K562 (cell line): ENCODE measurements at regions not wholly inside any gene's neighbourhood (a gene's known extent, or its start where the extent isn't known, plus 50 kb on each side); places are given as distances from the start of the nearest gene placed in this dataset.

Experiments
- ATAC-seq: fragments of 200-7000 bp; cut with Tn5 transposase; 3 replicates; pipeline ENCODE4 v1.9.1; 2020; ENCODE audit warnings: moderate library complexity
- BruUV-seq: library from RNA; stranded (reverse); fragments of 400-500 nt; replicated peaks from 2 replicates; lab custom pipeline; 2021; lab: Mats Ljungman, UMichigan
- CTCF ChIA-PET: fragments of 300-600 bp; formaldehyde crosslinking; extraction: SDS; loops from one replicate; lab custom pipeline; 2021; ENCODE audit warnings: low intra/inter-chr PET ratio; lab: Yijun Ruan, JAX
- POLR2A ChIA-PET: fragments of 300-600, 350-650 bp; sonication (Branson Sonifier 250); formaldehyde crosslinking; extraction: SDS; loops from one replicate; lab custom pipeline; 2021; ENCODE audit warnings: antibody characterized with exemption, inconsistent platforms; lab: Yijun Ruan, JAX
- DNase-seq, 4 experiments: peaks; one replicate each; pipeline versions ENCODE4 v3.0.0 to v3.0.0-alpha.2; 2011 to 2018; ENCODE audit warnings: low spot score in 3 of 4, mixed read lengths in 3 of 4; ENCODE audit errors: extremely low read depth in 1 of 4
- FAIRE-seq: peaks from 2 replicates; lab custom pipeline; 2011; peaks lifted over from hg19 to GRCh38; lab: Jason Lieb, UNC
- H2AFZ ChIP-seq: 2 replicates; pipeline ENCODE4 v1.6.0; 2011; ENCODE audit warnings: low read depth, low read length, control low read depth, inconsistent platforms
- H3K27ac ChIP-seq: fragments of 200-600 bp; 3 replicates; pipeline ENCODE4 v1.8.0; 2011; ENCODE audit warnings: low read depth, mild to moderate bottlenecking, control low read depth, inconsistent platforms, low read length, moderate library complexity, mixed read lengths; ENCODE audit errors: extremely low read depth
- H3K27me3 ChIP-seq, 2 experiments: fragments of 300-600 bp in 1 of 2; 2 replicates in 1 of 2; 3 replicates in 1 of 2; pipeline versions ENCODE4 v1.6.0 to v1.8.0; 2011; ENCODE audit warnings: inconsistent platforms in 2 of 2, low read length in 2 of 2, mild to moderate bottlenecking in 1 of 2, mixed read lengths in 1 of 2, moderate library complexity in 1 of 2; ENCODE audit not compliant: control insufficient read depth in 2 of 2, insufficient read depth in 2 of 2
- H3K36me3 ChIP-seq: fragments of 300-600 bp; 3 replicates; pipeline ENCODE4 v1.8.0; 2011; ENCODE audit warnings: mild to moderate bottlenecking, low read length, inconsistent platforms; ENCODE audit not compliant: control insufficient read depth, insufficient read depth
- H3K4me1 ChIP-seq, 2 experiments: fragments of 200-600 bp in 1 of 2; replicated peaks in 1 of 2; 2 replicates in 1 of 2; 3 replicates in 1 of 2; pipeline versions ENCODE4 v1.5.1 to v1.8.0; 2011; ENCODE audit warnings: inconsistent platforms in 2 of 2, low read length in 2 of 2, mild to moderate bottlenecking in 1 of 2, mixed read lengths in 1 of 2, moderate library complexity in 1 of 2; ENCODE audit not compliant: control insufficient read depth in 2 of 2, insufficient read depth in 2 of 2
- H3K4me2 ChIP-seq: 2 replicates; pipeline ENCODE4 v1.6.1; 2011; ENCODE audit warnings: low read length, control low read depth, inconsistent platforms, mixed read lengths; ENCODE audit not compliant: insufficient read depth
- H3K4me3 ChIP-seq: fragments of 200-600 bp; sonication (generic), shearing (Covaris generic); 2 replicates; pipeline ENCODE4 v1.5.1; 2016; ENCODE audit warnings: control low read depth, inconsistent platforms
- H3K79me2 ChIP-seq: fragments of 200-600 bp; 3 replicates; pipeline ENCODE4 v1.8.0; 2011; ENCODE audit warnings: low read length, inconsistent platforms; ENCODE audit not compliant: control insufficient read depth, insufficient read depth
- H3K9ac ChIP-seq, 2 experiments: 2 replicates each; pipeline versions ENCODE4 v1.6.0 to v1.6.1; 2011; ENCODE audit warnings: low read depth in 2 of 2, low read length in 2 of 2, control low read depth in 1 of 2, inconsistent platforms in 1 of 2, mild to moderate bottlenecking in 1 of 2, mixed read lengths in 1 of 2; ENCODE audit not compliant: insufficient read depth in 1 of 2
- H3K9me1 ChIP-seq: one replicate; pipeline ENCODE4 v1.6.0; 2011; ENCODE audit warnings: inconsistent platforms, mild to moderate bottlenecking, low read length, moderate library complexity; ENCODE audit not compliant: control insufficient read depth, insufficient read depth
- H3K9me3 ChIP-seq: replicated peaks from 2 replicates; pipeline ENCODE4 v1.5.1; 2011; ENCODE audit warnings: low read depth, low read length, inconsistent platforms; ENCODE audit not compliant: control insufficient read depth, insufficient read depth
- H4K20me1 ChIP-seq: replicated peaks from 2 replicates; pipeline ENCODE4 v1.6.1; 2011; ENCODE audit warnings: low read length, inconsistent platforms, mixed read lengths; ENCODE audit not compliant: control insufficient read depth, insufficient read depth
- ATF1 ChIP-seq, 2 experiments: fragments of 450-650 bp in 1 of 2; IDR thresholded peaks; 2 replicates each; pipeline ENCODE4 v1.6.1; 2016; ENCODE audit warnings: missing compliant biosample characterization in 1 of 2, missing genetic modification characterization in 1 of 2
- CREM ChIP-seq: IDR thresholded peaks from 2 replicates; pipeline ENCODE4 v1.6.1; 2014; ENCODE audit warnings: antibody characterized with exemption, low read depth
- E2F3 ChIP-seq: fragments of 250-450 bp; sonication (Bioruptor Pico); IDR thresholded peaks from 2 replicates; pipeline ENCODE4 v1.4.0; 2020; ENCODE audit warnings: mild to moderate bottlenecking
- KDM1A ChIP-seq, 2 experiments: fragments of 450-650 bp; IDR thresholded peaks; 2 replicates each; pipeline ENCODE4 v1.6.1; 2016; ENCODE audit warnings: mild to moderate bottlenecking in 2 of 2
- MAFK ChIP-seq: IDR thresholded peaks from 2 replicates; pipeline ENCODE4 v1.6.1; 2011; ENCODE audit warnings: low read length, improper control_type of control experiment
- MCM7 ChIP-seq, 2 experiments: fragments of 450-650 bp; IDR thresholded peaks; 2 replicates each; pipeline ENCODE4 v1.6.1; 2016 to 2018
- MEIS2 ChIP-seq: fragments of 450-650 bp; IDR thresholded peaks from 2 replicates; pipeline ENCODE4 v1.6.1; 2014; ENCODE audit warnings: mild to moderate bottlenecking; ENCODE audit not compliant: partially characterized antibody
- MTA1 ChIP-seq: fragments of 450-650 bp; IDR thresholded peaks from 2 replicates; pipeline ENCODE4 v1.6.1; 2017; ENCODE audit warnings: borderline replicate concordance
- NFYB ChIP-seq: IDR thresholded peaks from 2 replicates; pipeline ENCODE4 v1.6.1; 2011; ENCODE audit warnings: mild to moderate bottlenecking, moderate library complexity; ENCODE audit not compliant: insufficient read length; ENCODE audit errors: extremely low read depth
- SPI1 ChIP-seq: IDR thresholded peaks from 2 replicates; pipeline ENCODE4 v1.6.1; 2011; ENCODE audit warnings: low read depth, low read length, control low read depth, borderline replicate concordance
- ZBTB8A ChIP-seq: fragments of 450-650 bp; IDR thresholded peaks from 2 replicates; pipeline ENCODE4 v1.6.1; 2018; ENCODE audit warnings: mild to moderate bottlenecking, moderate library complexity; ENCODE audit not compliant: partially characterized antibody
- ZNF217 ChIP-seq: sonication (generic); formaldehyde crosslinking; IDR thresholded peaks from 2 replicates; pipeline ENCODE4 v1.8.0; 2022; ENCODE audit warnings: mild to moderate bottlenecking, missing genetic modification reagents
- ZNF354B ChIP-seq: fragments of 250-450 bp; sonication (Bioruptor Pico); IDR thresholded peaks from 2 replicates; pipeline ENCODE4 v1.4.0; 2020
- ZNF75A ChIP-seq: fragments of 450-650 bp; formaldehyde crosslinking; IDR thresholded peaks from 2 replicates; pipeline ENCODE4 v1.4.0; 2020; ENCODE audit warnings: mild to moderate bottlenecking
- WGBS: fragments of 100-300 bp; shearing (Covaris generic); methylation state at CpG from one replicate; pipeline ENCODE4 v1.1.6; 2016; ENCODE audit warnings: low coverage, mixed read lengths; ENCODE audit not compliant: insufficient coverage; ENCODE audit errors: missing lambda C conversion rate; 5-methylcytosine and 5-hydroxymethylcytosine counted together
- in situ Hi-C: fragments of 300-500 bp; cut with MboI; formaldehyde crosslinking; loops from 4 replicates; pipeline ENCODE4 v1.15.0; 2018; ENCODE audit warnings: inconsistent platforms, mixed read lengths
- intact Hi-C: fragments of 100-400 bp; cut with micrococcal nuclease; formaldehyde crosslinking; loops from 2 replicates; pipeline ENCODE4 v1.14.2; 2022
- TF ChIP-seq, protein P1 (sequence below): fragments of 450-650 bp; IDR thresholded peaks from 2 replicates; pipeline ENCODE4 v1.7.0; 2016; ENCODE audit warnings: borderline replicate concordance
- TF ChIP-seq, protein P2 (sequence below): fragments of 250-450 bp; sonication (Bioruptor Pico); IDR thresholded peaks from 2 replicates; pipeline ENCODE4 v1.4.0; 2020

DNA sequence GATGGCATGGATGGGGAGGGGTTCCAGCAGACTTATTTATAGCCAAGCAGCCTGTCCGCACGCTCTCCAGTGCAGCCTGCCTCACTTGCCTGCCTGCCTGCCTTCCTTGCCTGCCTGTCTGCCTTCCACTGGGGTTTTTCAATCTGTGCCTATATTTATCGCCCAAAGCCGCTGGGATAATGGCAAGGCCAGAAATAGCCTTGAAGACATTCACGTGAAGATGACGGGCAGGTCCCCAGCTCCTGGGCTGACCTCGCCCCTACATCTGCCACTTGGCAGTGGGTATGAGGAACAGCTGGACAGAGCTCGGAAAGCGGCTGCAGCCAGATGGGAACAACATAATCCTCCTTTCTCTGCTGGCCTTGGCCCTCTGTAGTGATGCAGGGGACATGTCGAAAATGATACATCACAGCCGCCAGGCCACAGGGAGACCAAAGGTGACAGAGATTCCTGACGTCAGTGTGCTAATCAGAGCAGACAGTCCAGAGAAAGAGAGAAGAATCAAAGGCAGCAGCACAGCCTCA is 53.3 kb downstream of the PITPNM2 start:
- H3K27ac ChIP-seq, result no peak overlapping the region
- no peak overlapping the region for H3K4me3 ChIP-seq
- H3K79me2 ChIP-seq, result no peaks in the 10 kb centered on the region
- ATAC-seq, result no peak
- H2AFZ ChIP-seq, result no peak overlapping the region
- H3K27me3 ChIP-seq, result no peaks in the 10 kb centered on the region
- POLR2A ChIA-PET, result interaction anchor here (0.6 kb wide), 1 partner anchor 533 kb away, joined by 5 read pairs; no protein-coding TSS in a partner anchor
- H3K4me2 ChIP-seq, result no peak overlapping the region
- no peaks in the 10 kb centered on the region for H3K9me3 ChIP-seq
- intact Hi-C loops, result no loop called here
- H3K9me1 ChIP-seq, result no peaks in the 10 kb centered on the region
- TF ChIP-seq SPI1 (no peak), ZNF217 (CRISPR knock-in tag) (no peak), ZNF354B (CRISPR knock-in tag) (no peak), CREM (peak; percentile 51), ZNF75A (no peak), KDM1A (IDR thresholded peaks at IDR 0.05) (peak; percentile 62 to 66; a peak in 3 of 4 replicates), E2F3 (no peak), MEIS2 (peak; percentile 25), MCM7 (IDR thresholded peaks at IDR 0.05) (no peak), MTA1 (no peak), ATF1 (CRISPR knock-in tag; IDR thresholded peaks at IDR 0.05) (no peak), ATF1 (tag; IDR thresholded peaks at IDR 0.05) (0 out of 2 replicates have a peak, but pooled peaks have one; percentile 15), NFYB (no peak), ZBTB8A (no peak), MAFK (no peak)
- TF ChIP-seq, protein P1, sequence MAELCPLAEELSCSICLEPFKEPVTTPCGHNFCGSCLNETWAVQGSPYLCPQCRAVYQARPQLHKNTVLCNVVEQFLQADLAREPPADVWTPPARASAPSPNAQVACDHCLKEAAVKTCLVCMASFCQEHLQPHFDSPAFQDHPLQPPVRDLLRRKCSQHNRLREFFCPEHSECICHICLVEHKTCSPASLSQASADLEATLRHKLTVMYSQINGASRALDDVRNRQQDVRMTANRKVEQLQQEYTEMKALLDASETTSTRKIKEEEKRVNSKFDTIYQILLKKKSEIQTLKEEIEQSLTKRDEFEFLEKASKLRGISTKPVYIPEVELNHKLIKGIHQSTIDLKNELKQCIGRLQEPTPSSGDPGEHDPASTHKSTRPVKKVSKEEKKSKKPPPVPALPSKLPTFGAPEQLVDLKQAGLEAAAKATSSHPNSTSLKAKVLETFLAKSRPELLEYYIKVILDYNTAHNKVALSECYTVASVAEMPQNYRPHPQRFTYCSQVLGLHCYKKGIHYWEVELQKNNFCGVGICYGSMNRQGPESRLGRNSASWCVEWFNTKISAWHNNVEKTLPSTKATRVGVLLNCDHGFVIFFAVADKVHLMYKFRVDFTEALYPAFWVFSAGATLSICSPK, result no peak
- TF ChIP-seq, protein P2, sequence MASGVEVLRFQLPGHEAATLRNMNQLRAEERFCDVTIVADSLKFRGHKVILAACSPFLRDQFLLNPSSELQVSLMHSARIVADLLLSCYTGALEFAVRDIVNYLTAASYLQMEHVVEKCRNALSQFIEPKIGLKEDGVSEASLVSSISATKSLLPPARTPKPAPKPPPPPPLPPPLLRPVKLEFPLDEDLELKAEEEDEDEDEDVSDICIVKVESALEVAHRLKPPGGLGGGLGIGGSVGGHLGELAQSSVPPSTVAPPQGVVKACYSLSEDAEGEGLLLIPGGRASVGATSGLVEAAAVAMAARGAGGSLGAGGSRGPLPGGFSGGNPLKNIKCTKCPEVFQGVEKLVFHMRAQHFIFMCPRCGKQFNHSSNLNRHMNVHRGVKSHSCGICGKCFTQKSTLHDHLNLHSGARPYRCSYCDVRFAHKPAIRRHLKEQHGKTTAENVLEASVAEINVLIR (CRISPR knock-in tag), result no peak
- TF ChIP-seq, all 486 proteins: peak for 4
- no peaks in the 10 kb centered on the region for H4K20me1 ChIP-seq
- DNase-seq, result no peak
- peaks cover 18 to 20% of the 10 kb centered on the region in 2 experiments for H3K4me1 ChIP-seq
- CTCF ChIA-PET, result no interaction called here
- FAIRE-seq, result no peak
- no peak overlapping the region for H3K9ac ChIP-seq
- 63% methylated on average over 12 of the region's 12 CpGs for WGBS
- BruUV-seq, result no TSS peak
- in situ Hi-C loops, result no loop called here
- H3K36me3 ChIP-seq, result no peaks in the 10 kb centered on the region
